H9 (cell line): ENCODE measurements at regions not wholly inside any gene's neighbourhood (a gene's known extent, or its start where the extent isn't known, plus 50 kb on each side); places are given as distances from the start of the nearest gene placed in this dataset.

ENCODE experiments used
- DNase-seq: peaks from one replicate; pipeline ENCODE4 v3.0.0-alpha.2; 2017
- H2AFZ ChIP-seq: one replicate; pipeline ENCODE4 v1.6.1; 2013; ENCODE audit warnings: mild to moderate bottlenecking, low read length, control low read depth, moderate library complexity
- H2AK5ac ChIP-seq: 2 replicates; pipeline ENCODE4 v1.6.1; 2013; ENCODE audit warnings: low read length, control low read depth, mixed read lengths; ENCODE audit not compliant: insufficient read length
- H2BK120ac ChIP-seq: one replicate; pipeline ENCODE4 v1.6.1; 2013; ENCODE audit warnings: low read depth, mild to moderate bottlenecking, low read length, control low read depth, inconsistent platforms; ENCODE audit not compliant: poor library complexity, severe bottlenecking
- H2BK12ac ChIP-seq: 2 replicates; pipeline ENCODE4 v1.6.1; 2013; ENCODE audit warnings: low read length, control low read depth, mixed read lengths, low read depth; ENCODE audit not compliant: insufficient read length
- H2BK15ac ChIP-seq: 2 replicates; pipeline ENCODE4 v1.6.1; 2013; ENCODE audit warnings: low read depth, low read length, control low read depth
- H2BK20ac ChIP-seq: one replicate; pipeline ENCODE4 v1.6.1; 2013; ENCODE audit warnings: low read depth, mild to moderate bottlenecking, low read length, control low read depth, inconsistent platforms; ENCODE audit not compliant: poor library complexity, severe bottlenecking
- H2BK5ac ChIP-seq: 2 replicates; pipeline ENCODE4 v1.6.1; 2013; ENCODE audit warnings: low read length, control low read depth, mixed read lengths; ENCODE audit not compliant: insufficient read length
- H3K14ac ChIP-seq: 2 replicates; pipeline ENCODE4 v1.6.1; 2013; ENCODE audit warnings: low read length, control low read depth; ENCODE audit not compliant: insufficient read depth
- H3K18ac ChIP-seq: 2 replicates; pipeline ENCODE4 v1.6.1; 2013; ENCODE audit warnings: low read depth, mild to moderate bottlenecking, mixed read lengths, low read length, control low read depth; ENCODE audit not compliant: insufficient read length
- H3K23ac ChIP-seq: 2 replicates; pipeline ENCODE4 v1.6.1; 2013; ENCODE audit warnings: low read length, control low read depth, mixed read lengths, low read depth; ENCODE audit not compliant: insufficient read length
- H3K23me2 ChIP-seq: 2 replicates; pipeline ENCODE4 v1.6.1; 2013; ENCODE audit warnings: low read depth, mild to moderate bottlenecking, mixed read lengths, low read length, control low read depth; ENCODE audit not compliant: insufficient read length, poor library complexity, severe bottlenecking
- H3K27ac ChIP-seq: 2 replicates; pipeline ENCODE4 v1.5.1; 2013; ENCODE audit warnings: low read length, control low read depth, mixed read lengths, low read depth; ENCODE audit not compliant: insufficient read length
- H3K27me3 ChIP-seq: 2 replicates; pipeline ENCODE4 v1.6.1; 2013; ENCODE audit warnings: low read length, control low read depth, inconsistent platforms; ENCODE audit not compliant: insufficient read depth
- H3K4ac ChIP-seq: 2 replicates; pipeline ENCODE4 v1.6.1; 2013; ENCODE audit warnings: low read depth, mild to moderate bottlenecking, control low read depth, inconsistent platforms, low read length, moderate library complexity
- H3K4me1 ChIP-seq: 2 replicates; pipeline ENCODE4 v1.6.1; 2013; ENCODE audit warnings: low read length, control low read depth, inconsistent platforms; ENCODE audit not compliant: insufficient read depth
- H3K4me2 ChIP-seq: 2 replicates; pipeline ENCODE4 v1.6.1; 2013; ENCODE audit warnings: low read length, control low read depth, mixed read lengths; ENCODE audit not compliant: insufficient read length, insufficient read depth
- H3K56ac ChIP-seq: 2 replicates; pipeline ENCODE4 v1.6.1; 2013; ENCODE audit warnings: low read depth, mild to moderate bottlenecking, mixed read lengths, low read length, control low read depth; ENCODE audit not compliant: insufficient read length
- H3K79me1 ChIP-seq: 2 replicates; pipeline ENCODE4 v1.6.1; 2013; ENCODE audit warnings: low read depth, mild to moderate bottlenecking, moderate library complexity, low read length, control low read depth, inconsistent platforms; ENCODE audit not compliant: insufficient read depth, poor library complexity, severe bottlenecking
- H3K79me2 ChIP-seq: 2 replicates; pipeline ENCODE4 v1.6.1; 2013; ENCODE audit warnings: low read length, control low read depth, inconsistent platforms; ENCODE audit not compliant: insufficient read depth
- H3K9ac ChIP-seq: 2 replicates; pipeline ENCODE4 v1.6.1; 2013; ENCODE audit warnings: low read length, control low read depth, mixed read lengths; ENCODE audit not compliant: insufficient read length; ENCODE audit errors: extremely low read depth
- H3K9me3 ChIP-seq: one replicate; pipeline ENCODE4 v1.6.1; 2013; ENCODE audit warnings: low read depth, low read length, inconsistent platforms; ENCODE audit not compliant: control insufficient read depth
- H3T11ph ChIP-seq: one replicate; pipeline ENCODE4 v1.6.1; 2013; ENCODE audit warnings: mild to moderate bottlenecking, low read length, control low read depth, inconsistent platforms
- H4K20me1 ChIP-seq: one replicate; pipeline ENCODE4 v1.6.1; 2013; ENCODE audit not compliant: control insufficient read depth, insufficient read length, insufficient read depth
- H4K5ac ChIP-seq: 2 replicates; pipeline ENCODE4 v1.6.1; 2013; ENCODE audit warnings: low read depth, mild to moderate bottlenecking, mixed read lengths, low read length, control low read depth; ENCODE audit not compliant: insufficient read length
- H4K8ac ChIP-seq: replicated peaks from 2 replicates; pipeline ENCODE4 v1.6.1; 2013; ENCODE audit warnings: low read length, control low read depth, mixed read lengths, low read depth; ENCODE audit not compliant: insufficient read length
- H4K91ac ChIP-seq: 2 replicates; pipeline ENCODE4 v1.6.1; 2013; ENCODE audit warnings: low read depth, mild to moderate bottlenecking, moderate library complexity, mixed read lengths, low read length, control low read depth; ENCODE audit not compliant: insufficient read length
- H3K27ac Mint-ChIP-seq, 3 experiments: 2 replicates in 2 of 3; 3 replicates in 1 of 3; pipeline ENCODE4 v1.8.0; 2020 to 2021; ENCODE audit warnings: mixed read lengths in 3 of 3, mild to moderate bottlenecking in 1 of 3, moderate library complexity in 1 of 3
- H3K27me3 Mint-ChIP-seq: 2 replicates; pipeline ENCODE4 v1.8.0; 2021; ENCODE audit warnings: low read depth, mild to moderate bottlenecking, moderate library complexity, mixed read lengths
- H3K36me3 Mint-ChIP-seq, 3 experiments: 2 replicates in 2 of 3; 3 replicates in 1 of 3; pipeline ENCODE4 v1.8.0; 2020 to 2021; ENCODE audit warnings: low read depth in 3 of 3, mixed read lengths in 3 of 3; ENCODE audit not compliant: insufficient read depth in 1 of 3
- H3K4me1 Mint-ChIP-seq, 2 experiments: 2 replicates each; pipeline ENCODE4 v1.8.0; 2020; ENCODE audit warnings: mixed read lengths in 2 of 2
- H3K4me3 Mint-ChIP-seq, 2 experiments: 2 replicates in 1 of 2; 3 replicates in 1 of 2; pipeline ENCODE4 v1.8.0; 2020 to 2021; ENCODE audit warnings: mild to moderate bottlenecking in 2 of 2, mixed read lengths in 2 of 2, moderate library complexity in 1 of 2
- H3K9me3 Mint-ChIP-seq, 2 experiments: 2 replicates in 1 of 2; 3 replicates in 1 of 2; pipeline ENCODE4 v1.8.0; 2020; ENCODE audit warnings: mild to moderate bottlenecking in 2 of 2, mixed read lengths in 2 of 2, moderate library complexity in 1 of 2
- whole genome bisulfite sequencing: extraction: QIAGEN DNeasy Blood & Tissue Kit; methylation state at CpG from one replicate; pipeline ENCODE4 v1.1.7; 2013; ENCODE audit warnings: missing lambda C conversion rate, low lambda C conversion rate, mixed read lengths; ENCODE audit not compliant: insufficient read length; ENCODE audit errors: extremely low coverage; 5-methylcytosine and 5-hydroxymethylcytosine counted together
- TF ChIP-seq, protein P1 (sequence below): fragments of 200-600 bp; sonication (generic); conservative IDR thresholded peaks from 3 replicates; pipeline ENCODE4 v1.8.0; 2021; ENCODE audit warnings: antibody characterized with exemption, mild to moderate bottlenecking

DNA sequence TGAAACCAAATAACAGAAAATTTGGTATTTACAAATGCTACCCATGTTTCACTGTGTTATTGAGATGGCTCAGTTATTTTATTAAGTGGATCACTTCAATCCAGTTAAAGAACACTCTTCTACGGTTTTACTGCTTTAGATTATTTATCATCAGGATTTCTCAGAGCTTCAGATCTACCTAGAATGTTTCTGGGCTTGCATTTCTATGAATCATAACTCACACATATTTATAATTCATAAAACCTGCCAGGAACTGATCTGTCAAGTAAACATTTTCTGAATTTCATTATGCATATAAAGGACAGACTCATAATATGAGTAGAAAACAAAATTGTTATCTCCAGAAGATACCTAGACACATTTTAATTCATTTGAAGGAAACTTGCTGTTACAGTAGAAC is 1172.3 kb upstream of the LRRTM3 start:
- no peaks in the 10 kb centered on the region for H3K27me3 Mint-ChIP-seq

More for the DNA sequence above, 1172.3 kb upstream of the LRRTM3 start:
- Histone ChIP-seq H2BK15ac (no peak overlapping the region), H3K4ac (no peak overlapping the region), H3K4me1 (no peaks in the 10 kb centered on the region), H2AK5ac (no peak overlapping the region), H3K4me2 (no peak overlapping the region), H2AFZ (no peak overlapping the region), H2BK20ac (no peak overlapping the region), H3K9me3 (no peaks in the 10 kb centered on the region), H4K91ac (no peak overlapping the region), H3K18ac (no peak overlapping the region), H4K8ac (no peak overlapping the region), H4K20me1 (no peaks in the 10 kb centered on the region), H4K5ac (no peak overlapping the region), H3K79me2 (no peaks in the 10 kb centered on the region), H2BK5ac (no peak overlapping the region), H3K9ac (no peak overlapping the region), H3K14ac (no peak overlapping the region), H3K56ac (no peak overlapping the region), H3K27me3 (no peaks in the 10 kb centered on the region), H3K27ac (no peak overlapping the region), H3T11ph (no peak overlapping the region), H2BK12ac (no peak overlapping the region), H3K23me2 (no peaks in the 10 kb centered on the region), H3K23ac (no peak overlapping the region), H3K79me1 (no peaks in the 10 kb centered on the region), H2BK120ac (no peak overlapping the region)
- no peak for DNase-seq
- Mint-ChIP-seq H3K27ac (no peak overlapping the region), H3K4me1 (no peaks in the 10 kb centered on the region), H3K36me3 (no peaks in the 10 kb centered on the region), H3K4me3 (no peak overlapping the region), H3K9me3 (no peaks in the 10 kb centered on the region)
- WGBS, result no CpG with 5 or more reads among the region's 1 CpG
- TF ChIP-seq, protein P1, sequence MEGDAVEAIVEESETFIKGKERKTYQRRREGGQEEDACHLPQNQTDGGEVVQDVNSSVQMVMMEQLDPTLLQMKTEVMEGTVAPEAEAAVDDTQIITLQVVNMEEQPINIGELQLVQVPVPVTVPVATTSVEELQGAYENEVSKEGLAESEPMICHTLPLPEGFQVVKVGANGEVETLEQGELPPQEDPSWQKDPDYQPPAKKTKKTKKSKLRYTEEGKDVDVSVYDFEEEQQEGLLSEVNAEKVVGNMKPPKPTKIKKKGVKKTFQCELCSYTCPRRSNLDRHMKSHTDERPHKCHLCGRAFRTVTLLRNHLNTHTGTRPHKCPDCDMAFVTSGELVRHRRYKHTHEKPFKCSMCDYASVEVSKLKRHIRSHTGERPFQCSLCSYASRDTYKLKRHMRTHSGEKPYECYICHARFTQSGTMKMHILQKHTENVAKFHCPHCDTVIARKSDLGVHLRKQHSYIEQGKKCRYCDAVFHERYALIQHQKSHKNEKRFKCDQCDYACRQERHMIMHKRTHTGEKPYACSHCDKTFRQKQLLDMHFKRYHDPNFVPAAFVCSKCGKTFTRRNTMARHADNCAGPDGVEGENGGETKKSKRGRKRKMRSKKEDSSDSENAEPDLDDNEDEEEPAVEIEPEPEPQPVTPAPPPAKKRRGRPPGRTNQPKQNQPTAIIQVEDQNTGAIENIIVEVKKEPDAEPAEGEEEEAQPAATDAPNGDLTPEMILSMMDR, result no peak
